HCT116 (cell line): ENCODE measurements at regions not wholly inside any gene's neighbourhood (a gene's known extent, or its start where the extent isn't known, plus 50 kb on each side); places are given as distances from the start of the nearest gene placed in this dataset.

ENCODE experiments used
- CTCF ChIP-seq, 3 experiments: fragments of 200-600 bp in 1 of 3; sonication (generic) in 1 of 3; IDR thresholded peaks in 2 of 3; conservative IDR thresholded peaks in 1 of 3; 2 replicates each; pipeline ENCODE4 v1.5.1; 2012 to 2017; ENCODE audit warnings: low read depth in 2 of 3, low read length in 2 of 3, antibody characterized with exemption in 1 of 3, borderline replicate concordance in 1 of 3, control low read depth in 1 of 3, mild to moderate bottlenecking in 1 of 3, mixed read lengths in 1 of 3, mixed run types in 1 of 3, moderate library complexity in 1 of 3; ENCODE audit not compliant: insufficient read depth in 1 of 3
- EZH2 ChIP-seq: fragments of 200-600 bp; sonication (generic); IDR thresholded peaks from 2 replicates; pipeline ENCODE4 v1.6.1; 2017; ENCODE audit warnings: antibody characterized with exemption, mixed run types
- EZH2phosphoT487 ChIP-seq: fragments of 200-600 bp; IDR thresholded peaks from 2 replicates; pipeline ENCODE4 v1.6.1; 2018; ENCODE audit warnings: antibody characterized with exemption, borderline replicate concordance
- FOSL1 ChIP-seq: IDR thresholded peaks from 2 replicates; pipeline ENCODE4 v1.6.1; 2012; ENCODE audit warnings: low read depth
- POLR2A ChIP-seq: IDR thresholded peaks from 2 replicates; pipeline ENCODE4 v1.7.0; 2011; ENCODE audit warnings: borderline replicate concordance; ENCODE audit not compliant: insufficient read depth, insufficient read length; ENCODE audit errors: extremely low read depth
- RAD21 ChIP-seq: IDR thresholded peaks from 2 replicates; pipeline ENCODE4 v1.6.1; 2012; ENCODE audit warnings: low read depth, mild to moderate bottlenecking
- SRF ChIP-seq: IDR thresholded peaks from 2 replicates; pipeline ENCODE4 v1.6.1; 2012; ENCODE audit warnings: low read depth
- TCF7L2 ChIP-seq: IDR thresholded peaks from 2 replicates; pipeline ENCODE4 v1.7.0; 2011; ENCODE audit warnings: borderline replicate concordance, inconsistent platforms; ENCODE audit not compliant: insufficient read depth, insufficient read length; ENCODE audit errors: extremely low read depth
- YY1 ChIP-seq: IDR thresholded peaks from 2 replicates; pipeline ENCODE4 v1.6.1; 2011; ENCODE audit warnings: low read length, low read depth, moderate library complexity, mild to moderate bottlenecking; ENCODE audit not compliant: insufficient replicate concordance; ENCODE audit errors: extremely low read depth

GRCh38 chr3:147538034-147538433 lies 128.9 kb downstream of the ZIC1 start:
- TF ChIP-seq CTCF (IDR thresholded peaks at IDR 0.05 in 2 of 3, conservative IDR thresholded peaks at IDR 0.05 in 1 of 3; ENCODE audit: borderline replicate concordance in 1 of 3, insufficient read depth in 1 of 3, low read depth in 2 of 3, low read length in 2 of 3) (no peak), POLR2A (no peak), TCF7L2 (no peak), SRF (no peak), RAD21 (no peak), EZH2 (no peak), FOSL1 (no peak), EZH2phosphoT487 (no peak), YY1 (no peak)
